ENCODE measurements at regions not wholly inside any gene's neighbourhood (a gene's known extent, or its start where the extent isn't known, plus 50 kb on each side); places are given as distances from the start of the nearest gene placed in this dataset.
"Not testable (repeated sequence)": the region's sequence is repeated elsewhere in the genome, so short reads cannot be mapped to it uniquely, and the experiment has no call there.

GRCh38 chr4:131002132-131002531 is 1906.2 kb downstream of the C4orf33 start:
- no peak overlapping the region for H3K4me2 ChIP-seq (ENCODE audit: low read length)
- H3K4me3 ChIP-seq (ENCODE audit: low read length), result no peak overlapping the region

GRCh38 chr4:131006388-131006787 is 1910.4 kb downstream of the C4orf33 start:
- Histone ChIP-seq H3K27ac (ENCODE audit: low read length) (no peak overlapping the region), H3K4me3 (ENCODE audit: low read length) (no peak overlapping the region), H3F3A (ENCODE audit: insufficient read depth, low read length, poor library complexity, severe bottlenecking) (no peaks in the 10 kb centered on the region), H3K9me3 (ENCODE audit: low read length) (no peaks in the 10 kb centered on the region), H3K9ac (ENCODE audit: low read length) (no peak overlapping the region), H2AFZ (ENCODE audit: low read depth, low read length) (no peak overlapping the region), H3K9me2 (ENCODE audit: insufficient read depth, low read length) (no peaks in the 10 kb centered on the region), H3K27me3 (ENCODE audit: insufficient read depth, low read depth, low read length) (no peaks in the 10 kb centered on the region), H4K20me1 (ENCODE audit: insufficient read depth) (no peaks in the 10 kb centered on the region), H3K36me3 (ENCODE audit: insufficient read depth, low read length) (no peaks in the 10 kb centered on the region), H3K4me2 (ENCODE audit: low read length) (no peak overlapping the region), H3K79me2 (replicated peaks; ENCODE audit: insufficient read depth, low read length) (no peaks in the 10 kb centered on the region)
- TF ChIP-seq EZH2 (IDR thresholded peaks at IDR 0.05; ENCODE audit: borderline replicate concordance, insufficient read depth, low read length, poor library complexity, severe bottlenecking) (no peak), MXI1 (conservative IDR thresholded peaks at IDR 0.05; ENCODE audit: poor library complexity, severe bottlenecking) (no peak), POLR2AphosphoS5 (IDR thresholded peaks at IDR 0.05) (no peak), TAF1 (IDR thresholded peaks at IDR 0.05; ENCODE audit: low read depth) (no peak), RAD21 (conservative IDR thresholded peaks at IDR 0.05) (no peak), SMC3 (conservative IDR thresholded peaks at IDR 0.05; ENCODE audit: poor library complexity) (no peak), EP300 (conservative IDR thresholded peaks at IDR 0.05; ENCODE audit: poor library complexity, severe bottlenecking) (no peak)
- TF ChIP-seq, protein P1, sequence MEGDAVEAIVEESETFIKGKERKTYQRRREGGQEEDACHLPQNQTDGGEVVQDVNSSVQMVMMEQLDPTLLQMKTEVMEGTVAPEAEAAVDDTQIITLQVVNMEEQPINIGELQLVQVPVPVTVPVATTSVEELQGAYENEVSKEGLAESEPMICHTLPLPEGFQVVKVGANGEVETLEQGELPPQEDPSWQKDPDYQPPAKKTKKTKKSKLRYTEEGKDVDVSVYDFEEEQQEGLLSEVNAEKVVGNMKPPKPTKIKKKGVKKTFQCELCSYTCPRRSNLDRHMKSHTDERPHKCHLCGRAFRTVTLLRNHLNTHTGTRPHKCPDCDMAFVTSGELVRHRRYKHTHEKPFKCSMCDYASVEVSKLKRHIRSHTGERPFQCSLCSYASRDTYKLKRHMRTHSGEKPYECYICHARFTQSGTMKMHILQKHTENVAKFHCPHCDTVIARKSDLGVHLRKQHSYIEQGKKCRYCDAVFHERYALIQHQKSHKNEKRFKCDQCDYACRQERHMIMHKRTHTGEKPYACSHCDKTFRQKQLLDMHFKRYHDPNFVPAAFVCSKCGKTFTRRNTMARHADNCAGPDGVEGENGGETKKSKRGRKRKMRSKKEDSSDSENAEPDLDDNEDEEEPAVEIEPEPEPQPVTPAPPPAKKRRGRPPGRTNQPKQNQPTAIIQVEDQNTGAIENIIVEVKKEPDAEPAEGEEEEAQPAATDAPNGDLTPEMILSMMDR (IDR thresholded peaks at IDR 0.05; ENCODE audit: poor library complexity, severe bottlenecking), result no peak
- TF ChIP-seq, protein P2, sequence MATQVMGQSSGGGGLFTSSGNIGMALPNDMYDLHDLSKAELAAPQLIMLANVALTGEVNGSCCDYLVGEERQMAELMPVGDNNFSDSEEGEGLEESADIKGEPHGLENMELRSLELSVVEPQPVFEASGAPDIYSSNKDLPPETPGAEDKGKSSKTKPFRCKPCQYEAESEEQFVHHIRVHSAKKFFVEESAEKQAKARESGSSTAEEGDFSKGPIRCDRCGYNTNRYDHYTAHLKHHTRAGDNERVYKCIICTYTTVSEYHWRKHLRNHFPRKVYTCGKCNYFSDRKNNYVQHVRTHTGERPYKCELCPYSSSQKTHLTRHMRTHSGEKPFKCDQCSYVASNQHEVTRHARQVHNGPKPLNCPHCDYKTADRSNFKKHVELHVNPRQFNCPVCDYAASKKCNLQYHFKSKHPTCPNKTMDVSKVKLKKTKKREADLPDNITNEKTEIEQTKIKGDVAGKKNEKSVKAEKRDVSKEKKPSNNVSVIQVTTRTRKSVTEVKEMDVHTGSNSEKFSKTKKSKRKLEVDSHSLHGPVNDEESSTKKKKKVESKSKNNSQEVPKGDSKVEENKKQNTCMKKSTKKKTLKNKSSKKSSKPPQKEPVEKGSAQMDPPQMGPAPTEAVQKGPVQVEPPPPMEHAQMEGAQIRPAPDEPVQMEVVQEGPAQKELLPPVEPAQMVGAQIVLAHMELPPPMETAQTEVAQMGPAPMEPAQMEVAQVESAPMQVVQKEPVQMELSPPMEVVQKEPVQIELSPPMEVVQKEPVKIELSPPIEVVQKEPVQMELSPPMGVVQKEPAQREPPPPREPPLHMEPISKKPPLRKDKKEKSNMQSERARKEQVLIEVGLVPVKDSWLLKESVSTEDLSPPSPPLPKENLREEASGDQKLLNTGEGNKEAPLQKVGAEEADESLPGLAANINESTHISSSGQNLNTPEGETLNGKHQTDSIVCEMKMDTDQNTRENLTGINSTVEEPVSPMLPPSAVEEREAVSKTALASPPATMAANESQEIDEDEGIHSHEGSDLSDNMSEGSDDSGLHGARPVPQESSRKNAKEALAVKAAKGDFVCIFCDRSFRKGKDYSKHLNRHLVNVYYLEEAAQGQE (IDR thresholded peaks at IDR 0.05; ENCODE audit: borderline replicate concordance), result no peak

More at GRCh38 chr4:131002132-131002531, 1906.2 kb downstream of the C4orf33 start:
- H3K27me3 ChIP-seq (ENCODE audit: insufficient read depth, low read depth, low read length), result no peaks in the 10 kb centered on the region
- no peaks in the 10 kb centered on the region for H3K9me2 ChIP-seq (ENCODE audit: insufficient read depth, low read length)
- H3K9me3 ChIP-seq (ENCODE audit: low read length), result no peaks in the 10 kb centered on the region
- no peaks in the 10 kb centered on the region for H3K36me3 ChIP-seq (ENCODE audit: insufficient read depth, low read length)
- H4K20me1 ChIP-seq (ENCODE audit: insufficient read depth), result no peaks in the 10 kb centered on the region
- TF ChIP-seq EP300 (conservative IDR thresholded peaks at IDR 0.05; ENCODE audit: poor library complexity, severe bottlenecking), result no peak
- no peaks in the 10 kb centered on the region for H3K79me2 ChIP-seq (replicated peaks; ENCODE audit: insufficient read depth, low read length)
- H3K27ac ChIP-seq (ENCODE audit: low read length), result no peak overlapping the region
- no peak overlapping the region for H3K9ac ChIP-seq (ENCODE audit: low read length)
- H2AFZ ChIP-seq (ENCODE audit: low read depth, low read length), result no peak overlapping the region
- no peaks in the 10 kb centered on the region for H3F3A ChIP-seq (ENCODE audit: insufficient read depth, low read length, poor library complexity, severe bottlenecking)

GRCh38 chr4:131011961-131012360 is 1916.0 kb downstream of the C4orf33 start:
- H3K9me2 ChIP-seq (ENCODE audit: insufficient read depth, low read length); H3K9me3 ChIP-seq (ENCODE audit: low read length); H2AFZ ChIP-seq (ENCODE audit: low read depth, low read length); H3K36me3 ChIP-seq (ENCODE audit: insufficient read depth, low read length); H3K27ac ChIP-seq (ENCODE audit: low read length); H3K27me3 ChIP-seq (ENCODE audit: insufficient read depth, low read depth, low read length); H3K79me2 ChIP-seq (replicated peaks; ENCODE audit: insufficient read depth, low read length); H4K20me1 ChIP-seq (ENCODE audit: insufficient read depth); H3K4me2 ChIP-seq (ENCODE audit: low read length); H3K4me3 ChIP-seq (ENCODE audit: low read length); H3K9ac ChIP-seq (ENCODE audit: low read length); H3F3A ChIP-seq (ENCODE audit: insufficient read depth, low read length, poor library complexity, severe bottlenecking): not testable (repeated sequence)

Measured in neural cell (in vitro differentiated cells).